Activated T-cell treated with anti-CD3 and anti-CD28 coated beads, Interleukin-2, amount 50 U/mL, for 4 hours (primary cell): ENCODE measurements at regions not wholly inside any gene's neighbourhood (a gene's known extent, or its start where the extent isn't known, plus 50 kb on each side); places are given as distances from the start of the nearest gene placed in this dataset.

Experiments
- ATAC-seq, 2 donors: fragments of 200-7000 bp; cut with Tn5 transposase; one replicate each; pipeline ENCODE4 v1.10.0; 2021
- DNase-seq: peaks from one replicate; pipeline ENCODE4 v3.0.0-alpha.2; 2020
- H3K27me3 Mint-ChIP-seq: one replicate; pipeline ENCODE4 v1.8.0; 2021; ENCODE audit warnings: low read depth, mixed read lengths
- H3K36me3 Mint-ChIP-seq: one replicate; pipeline ENCODE4 v1.8.0; 2022; ENCODE audit warnings: mixed read lengths; ENCODE audit not compliant: insufficient read depth
- H3K4me1 Mint-ChIP-seq: one replicate; pipeline ENCODE4 v1.8.0; 2021; ENCODE audit warnings: low read depth, mixed read lengths
- H3K4me3 Mint-ChIP-seq: one replicate; pipeline ENCODE4 v1.8.0; 2021; ENCODE audit warnings: mild to moderate bottlenecking, moderate library complexity, mixed read lengths
- H3K9me3 Mint-ChIP-seq: one replicate; pipeline ENCODE4 v1.8.0; 2021; ENCODE audit warnings: mixed read lengths

GRCh38 chr3:3745693-3746092, 53.5 kb upstream of the LRRN1 start:
- Mint-ChIP-seq H3K36me3 (no peaks in the 10 kb centered on the region), H3K4me1 (no peaks in the 10 kb centered on the region), H3K27me3 (no peaks in the 10 kb centered on the region), H3K9me3 (no peaks in the 10 kb centered on the region), H3K4me3 (no peak overlapping the region)
- DNase-seq (no peak), ATAC-seq (no peak)

GRCh38 chr3:3744826-3745225, 54.4 kb upstream of the LRRN1 start:
- no peak overlapping the region for H3K4me3 Mint-ChIP-seq
- H3K4me1 Mint-ChIP-seq = no peaks in the 10 kb centered on the region
- ATAC-seq (no peak), DNase-seq (no peak)
- H3K9me3 Mint-ChIP-seq = no peaks in the 10 kb centered on the region
- H3K27me3 Mint-ChIP-seq = no peaks in the 10 kb centered on the region
- no peaks in the 10 kb centered on the region for H3K36me3 Mint-ChIP-seq

GRCh38 chr3:3743754-3744153, 55.5 kb upstream of the LRRN1 start:
- H3K4me3 Mint-ChIP-seq = no peak overlapping the region
- H3K36me3 Mint-ChIP-seq = no peaks in the 10 kb centered on the region
- DNase-seq (no peak), ATAC-seq (no peak)
- no peaks in the 10 kb centered on the region for H3K4me1 Mint-ChIP-seq
- H3K9me3 Mint-ChIP-seq = no peaks in the 10 kb centered on the region
- no peaks in the 10 kb centered on the region for H3K27me3 Mint-ChIP-seq

GRCh38 chr3:3740061-3740460, 59.2 kb upstream of the LRRN1 start:
- H3K9me3 Mint-ChIP-seq = no peaks in the 10 kb centered on the region
- no peaks in the 10 kb centered on the region for H3K36me3 Mint-ChIP-seq
- H3K27me3 Mint-ChIP-seq = no peaks in the 10 kb centered on the region
- DNase-seq (no peak), ATAC-seq (no peak)
- no peak overlapping the region for H3K4me3 Mint-ChIP-seq
- H3K4me1 Mint-ChIP-seq = no peaks in the 10 kb centered on the region

- H3K4me3 Mint-ChIP-seq = no peak overlapping the region
- H3K27me3 Mint-ChIP-seq = no peaks in the 10 kb centered on the region
- no peaks in the 10 kb centered on the region for H3K4me1 Mint-ChIP-seq
- H3K9me3 Mint-ChIP-seq = no peaks in the 10 kb centered on the region
- H3K36me3 Mint-ChIP-seq = no peaks in the 10 kb centered on the region
- no peak for DNase-seq
- no peak for ATAC-seq
These were observed 59.7 kb upstream of the LRRN1 start for GRCh38 chr3:3739330-3740060.

- Mint-ChIP-seq H3K4me3 (no peak overlapping the region), H3K4me1 (no peaks in the 10 kb centered on the region), H3K9me3 (no peaks in the 10 kb centered on the region), H3K36me3 (no peaks in the 10 kb centered on the region), H3K27me3 (no peaks in the 10 kb centered on the region)
- no peak for ATAC-seq
- DNase-seq = no peak
These were observed 61.7 kb upstream of the LRRN1 start for GRCh38 chr3:3737531-3737930.

GRCh38 chr3:3735919-3736318, 63.3 kb upstream of the LRRN1 start:
- Mint-ChIP-seq H3K4me3 (no peak overlapping the region), H3K4me1 (no peaks in the 10 kb centered on the region), H3K27me3 (no peaks in the 10 kb centered on the region), H3K9me3 (no peaks in the 10 kb centered on the region), H3K36me3 (no peaks in the 10 kb centered on the region)
- ATAC-seq (no peak), DNase-seq (no peak)

- no peaks in the 10 kb centered on the region for H3K36me3 Mint-ChIP-seq
- H3K9me3 Mint-ChIP-seq = no peaks in the 10 kb centered on the region
- H3K4me1 Mint-ChIP-seq = no peaks in the 10 kb centered on the region
- no peaks in the 10 kb centered on the region for H3K27me3 Mint-ChIP-seq
- no peak for ATAC-seq
- no peak overlapping the region for H3K4me3 Mint-ChIP-seq
- DNase-seq = no peak
These were observed 64.3 kb upstream of the LRRN1 start for GRCh38 chr3:3734881-3735280.

GRCh38 chr3:3729261-3729660, 70.0 kb upstream of the LRRN1 start:
- ATAC-seq (no peak), DNase-seq (no peak)
- Mint-ChIP-seq H3K9me3 (no peaks in the 10 kb centered on the region), H3K36me3 (no peaks in the 10 kb centered on the region), H3K27me3 (no peaks in the 10 kb centered on the region), H3K4me3 (no peak overlapping the region), H3K4me1 (no peaks in the 10 kb centered on the region)

- ATAC-seq = no peak
- no peaks in the 10 kb centered on the region for H3K36me3 Mint-ChIP-seq
- no peak overlapping the region for H3K4me3 Mint-ChIP-seq
- no peak for DNase-seq
- no peaks in the 10 kb centered on the region for H3K9me3 Mint-ChIP-seq
- H3K4me1 Mint-ChIP-seq = no peaks in the 10 kb centered on the region
- no peaks in the 10 kb centered on the region for H3K27me3 Mint-ChIP-seq
These were observed 72.7 kb upstream of the LRRN1 start for GRCh38 chr3:3726549-3726948.

- ATAC-seq (no peak), DNase-seq (no peak)
- Mint-ChIP-seq H3K36me3 (no peaks in the 10 kb centered on the region), H3K9me3 (peaks cover 9% of the 10 kb centered on the region), H3K27me3 (no peaks in the 10 kb centered on the region), H3K4me1 (no peaks in the 10 kb centered on the region), H3K4me3 (no peak overlapping the region)
These were observed 84.7 kb upstream of the LRRN1 start for GRCh38 chr3:3714572-3714971.

GRCh38 chr3:3712971-3713370, 86.3 kb upstream of the LRRN1 start:
- H3K9me3 Mint-ChIP-seq = peaks cover 9% of the 10 kb centered on the region
- no peaks in the 10 kb centered on the region for H3K4me1 Mint-ChIP-seq
- H3K36me3 Mint-ChIP-seq = no peaks in the 10 kb centered on the region
- H3K4me3 Mint-ChIP-seq = no peak overlapping the region
- DNase-seq (no peak), ATAC-seq (no peak)
- H3K27me3 Mint-ChIP-seq = no peaks in the 10 kb centered on the region

- Mint-ChIP-seq H3K4me3 (no peak overlapping the region), H3K27me3 (no peaks in the 10 kb centered on the region), H3K4me1 (no peaks in the 10 kb centered on the region), H3K36me3 (no peaks in the 10 kb centered on the region), H3K9me3 (no peaks in the 10 kb centered on the region)
- DNase-seq (no peak), ATAC-seq (no peak)
These were observed 90.5 kb upstream of the LRRN1 start for GRCh38 chr3:3708769-3709115.

- no peak overlapping the region for H3K4me3 Mint-ChIP-seq
- H3K27me3 Mint-ChIP-seq = no peaks in the 10 kb centered on the region
- no peaks in the 10 kb centered on the region for H3K36me3 Mint-ChIP-seq
- no peak for DNase-seq
- H3K4me1 Mint-ChIP-seq = no peaks in the 10 kb centered on the region
- H3K9me3 Mint-ChIP-seq = no peaks in the 10 kb centered on the region
- no peak for ATAC-seq
These were observed 91.1 kb upstream of the LRRN1 start for GRCh38 chr3:3707858-3708768.

GRCh38 chr3:3705090-3705775, 94.0 kb upstream of the LRRN1 start:
- H3K36me3 Mint-ChIP-seq = no peaks in the 10 kb centered on the region
- H3K27me3 Mint-ChIP-seq = no peaks in the 10 kb centered on the region

More at GRCh38 chr3:3705090-3705775, 94.0 kb upstream of the LRRN1 start:
- Mint-ChIP-seq H3K4me3 (no peak overlapping the region), H3K4me1 (no peaks in the 10 kb centered on the region), H3K9me3 (no peaks in the 10 kb centered on the region)
- ATAC-seq (no peak), DNase-seq (no peak)
